Transverse colon (tissue), 4 donors: ENCODE measurements at regions not wholly inside any gene's neighbourhood (a gene's known extent, or its start where the extent isn't known, plus 50 kb on each side); places are given as distances from the start of the nearest gene placed in this dataset.

Source experiments
- CTCF ChIP-seq, 5 experiments: fragments of 200-600 bp in 3 of 5; fragments of 450-650 bp in 2 of 5; sonication (generic) in 3 of 5; IDR thresholded peaks; 1 replicate in 2 of 5; 2 replicates in 3 of 5; pipeline ENCODE4 v1.5.1; 2016 to 2017; ENCODE audit warnings: antibody characterized with exemption in 5 of 5, inconsistent platforms in 3 of 5, mild to moderate bottlenecking in 2 of 5, moderate library complexity in 1 of 5
- POLR2A ChIP-seq: fragments of 450-650 bp; IDR thresholded peaks from one replicate; pipeline ENCODE4 v1.6.1; 2016; ENCODE audit warnings: antibody characterized with exemption, mild to moderate bottlenecking, moderate library complexity
- POLR2AphosphoS5 ChIP-seq, 3 donors: sonication (generic); formaldehyde crosslinking; IDR thresholded peaks; one replicate each; pipeline ENCODE4 v1.6.1; 2016; ENCODE audit warnings: antibody characterized with exemption in 3 of 3

- TF ChIP-seq CTCF (IDR thresholded peaks at IDR 0.05) = no peak
- no peak for TF ChIP-seq POLR2AphosphoS5 (IDR thresholded peaks at IDR 0.05)
- no peak for TF ChIP-seq POLR2A
Measured at GRCh38 chr13:53160211-53160610, 131.6 kb downstream of the OLFM4 start.
